IMR-90 (cell line): ENCODE measurements at regions not wholly inside any gene's neighbourhood (a gene's known extent, or its start where the extent isn't known, plus 50 kb on each side); places are given as distances from the start of the nearest gene placed in this dataset.

ENCODE experiments used
- ATAC-seq: fragments of 200-7000 bp; cut with Tn5 transposase; 2 replicates; pipeline ENCODE4 v1.9.1; 2020; ENCODE audit warnings: low read depth, mild to moderate bottlenecking, moderate library complexity
- BruUV-seq: library from RNA; stranded (reverse); fragments of 400-500 nt; replicated peaks from 2 replicates; lab custom pipeline; 2021; lab: Mats Ljungman, UMichigan
- CTCF ChIA-PET: fragments of 300-600 bp; formaldehyde crosslinking; extraction: SDS; loops from one replicate; lab custom pipeline; 2021; ENCODE audit warnings: antibody characterized with exemption; lab: Yijun Ruan, JAX
- POLR2A ChIA-PET: fragments of 300-600 bp; sonication (Branson Sonifier 250); formaldehyde crosslinking; loops from one replicate; lab custom pipeline; 2022; ENCODE audit warnings: antibody characterized with exemption; ENCODE audit not compliant: unreplicated experiment; lab: Charles Lee
- DNase-seq: peaks from one replicate; pipeline ENCODE4 v3.0.0; 2013
- H2AFZ ChIP-seq: replicated peaks from 2 replicates; pipeline ENCODE3; 2013; ENCODE audit warnings: low read length, mild to moderate bottlenecking; ENCODE audit not compliant: poor library complexity
- H2AK5ac ChIP-seq: 2 replicates; pipeline ENCODE4 v1.6.1; 2013; ENCODE audit warnings: low read depth, low read length, inconsistent platforms
- H2AK9ac ChIP-seq: replicated peaks from 2 replicates; pipeline ENCODE3; 2013; ENCODE audit warnings: mild to moderate bottlenecking, low read depth, low read length, moderate library complexity; ENCODE audit not compliant: poor library complexity
- H2BK120ac ChIP-seq: 2 replicates; pipeline ENCODE4 v1.6.1; 2013; ENCODE audit warnings: low read depth, low read length, inconsistent platforms
- H2BK15ac ChIP-seq: 3 replicates; pipeline ENCODE4 v1.6.1; 2013; ENCODE audit warnings: low read depth, low read length, inconsistent platforms
- H2BK20ac ChIP-seq: 2 replicates; pipeline ENCODE4 v1.6.1; 2013; ENCODE audit warnings: low read depth, mild to moderate bottlenecking, inconsistent platforms, low read length, moderate library complexity
- H2BK5ac ChIP-seq: 2 replicates; pipeline ENCODE4 v1.6.1; 2013; ENCODE audit warnings: mild to moderate bottlenecking, low read depth, low read length, inconsistent platforms; ENCODE audit not compliant: poor library complexity, severe bottlenecking
- H3K14ac ChIP-seq: replicated peaks from 2 replicates; pipeline ENCODE4 v1.6.1; 2013; ENCODE audit warnings: low read depth, low read length, inconsistent platforms
- H3K18ac ChIP-seq: 2 replicates; pipeline ENCODE4 v1.6.1; 2013; ENCODE audit warnings: low read depth, low read length, control low read depth
- H3K23ac ChIP-seq: 2 replicates; pipeline ENCODE4 v1.6.1; 2013; ENCODE audit warnings: low read depth, low read length, inconsistent platforms
- H3K27ac ChIP-seq: 2 replicates; pipeline ENCODE4 v1.5.1; 2013; ENCODE audit warnings: mild to moderate bottlenecking, control low read depth, low read length; ENCODE audit not compliant: insufficient read depth
- H3K27me3 ChIP-seq: 2 replicates; pipeline ENCODE4 v1.6.1; 2013; ENCODE audit warnings: low read length; ENCODE audit not compliant: control insufficient read depth, insufficient read depth
- H3K36me3 ChIP-seq: 2 replicates; pipeline ENCODE4 v1.6.1; 2013; ENCODE audit warnings: low read length, mixed read lengths; ENCODE audit not compliant: control insufficient read depth, insufficient read depth
- H3K4ac ChIP-seq: 2 replicates; pipeline ENCODE4 v1.6.1; 2013; ENCODE audit warnings: low read depth, low read length, inconsistent platforms
- H3K4me1 ChIP-seq: 2 replicates; pipeline ENCODE4 v1.6.1; 2013; ENCODE audit warnings: low read length, mixed read lengths; ENCODE audit not compliant: control insufficient read depth, insufficient read depth
- H3K4me2 ChIP-seq: 2 replicates; pipeline ENCODE4 v1.6.1; 2013; ENCODE audit warnings: low read depth, mild to moderate bottlenecking, control low read depth, low read length, moderate library complexity
- H3K4me3 ChIP-seq: 2 replicates; pipeline ENCODE4 v1.5.1; 2013; ENCODE audit warnings: low read depth, mild to moderate bottlenecking, control low read depth, low read length, moderate library complexity; ENCODE audit not compliant: insufficient read depth
- H3K56ac ChIP-seq: 2 replicates; pipeline ENCODE4 v1.6.1; 2013; ENCODE audit warnings: low read length, inconsistent platforms; ENCODE audit not compliant: insufficient read depth; ENCODE audit errors: extremely low read depth
- H3K79me1 ChIP-seq, 2 experiments: 2 replicates each; pipeline ENCODE4 v1.6.1; 2013; ENCODE audit warnings: low read length in 2 of 2, inconsistent platforms in 1 of 2, low read depth in 1 of 2
- H3K9ac ChIP-seq: 2 replicates; pipeline ENCODE4 v1.6.1; 2013; ENCODE audit warnings: low read depth, low read length, control low read depth
- H3K9me1 ChIP-seq: 2 replicates; pipeline ENCODE4 v1.6.1; 2013; ENCODE audit warnings: low read length, inconsistent platforms; ENCODE audit not compliant: insufficient read depth
- H3K9me3 ChIP-seq: 2 replicates; pipeline ENCODE4 v1.6.1; 2013; ENCODE audit warnings: low read length; ENCODE audit not compliant: control insufficient read depth, insufficient read depth
- H4K20me1 ChIP-seq: 2 replicates; pipeline ENCODE4 v1.6.1; 2013; ENCODE audit warnings: low read length, inconsistent platforms; ENCODE audit not compliant: insufficient read depth
- H4K5ac ChIP-seq: 2 replicates; pipeline ENCODE4 v1.6.1; 2013; ENCODE audit warnings: mild to moderate bottlenecking, low read depth, low read length, control low read depth
- H4K8ac ChIP-seq, 2 experiments: 2 replicates each; pipeline ENCODE4 v1.6.1; 2013; ENCODE audit warnings: low read depth in 2 of 2, low read length in 2 of 2, control low read depth in 1 of 2, inconsistent platforms in 1 of 2
- H4K91ac ChIP-seq: 2 replicates; pipeline ENCODE4 v1.6.1; 2013; ENCODE audit warnings: low read depth, low read length, inconsistent platforms; ENCODE audit not compliant: insufficient read depth
- POLR2A ChIP-seq: IDR thresholded peaks from 2 replicates; pipeline ENCODE4 v1.6.1; 2012; ENCODE audit warnings: mild to moderate bottlenecking, low read depth, low read length
- WGBS, 2 experiments: methylation state at CpG; one replicate each; pipeline versions ENCODE4 v1.1.5 to v1.1.7; 2013; ENCODE audit warnings: missing lambda C conversion rate in 2 of 2; ENCODE audit not compliant: insufficient read length in 1 of 2; ENCODE audit errors: extremely low coverage in 2 of 2; 5-methylcytosine and 5-hydroxymethylcytosine counted together
- dilution Hi-C: fragments of 300-500 bp; cut with HindIII; formaldehyde crosslinking; loops from one replicate; pipeline ENCODE4 v1.14.3; 2018; ENCODE audit warnings: low sequenced_read_pairs; ENCODE audit not compliant: unreplicated experiment
- in situ Hi-C: fragments of 300-500 bp; cut with MboI; formaldehyde crosslinking; loops from 3 replicates; pipeline ENCODE4 v1.14.3; 2019; ENCODE audit warnings: low sequenced_read_pairs, inconsistent platforms, mixed read lengths
- intact Hi-C: fragments of 100-400 bp; cut with micrococcal nuclease; formaldehyde crosslinking; loops from 2 replicates; pipeline ENCODE4 v1.10.0; 2022

DNA sequence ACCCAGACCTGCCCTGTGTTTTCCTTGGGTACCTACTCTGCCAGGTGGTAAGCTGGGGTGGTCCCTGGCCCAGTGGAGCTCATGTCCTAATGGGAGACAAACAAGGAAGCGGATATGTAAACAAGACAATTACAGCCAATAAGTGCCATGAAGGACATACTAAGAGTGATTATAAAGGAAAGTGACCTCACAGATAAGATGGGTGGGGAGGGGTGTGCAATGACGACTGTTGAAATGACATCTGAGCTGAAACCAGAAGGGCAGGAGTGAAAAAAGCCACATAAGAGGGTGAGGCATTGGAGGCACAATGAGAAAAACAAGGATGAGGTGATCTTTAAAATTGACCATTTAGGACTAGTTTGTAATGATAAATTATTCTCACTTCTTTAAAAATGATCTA lies 336.2 kb upstream of the IL12A start:
- BruUV-seq = no TSS peak
- POLR2A ChIA-PET = no interaction called here

More for the DNA sequence above, 336.2 kb upstream of the IL12A start:
- dilution Hi-C loops (no loop called here), in situ Hi-C loops (no loop called here), intact Hi-C loops (no loop called here)
- no peak overlapping the region for H3K18ac ChIP-seq
- no peak overlapping the region for H2BK5ac ChIP-seq
- no CpG with 5 or more reads among the region's 2 CpGs for WGBS, 2 experiments
- H3K9me3 ChIP-seq = no peaks in the 10 kb centered on the region
- no peaks in the 10 kb centered on the region for H3K36me3 ChIP-seq
- no peaks in the 10 kb centered on the region for H3K27me3 ChIP-seq
- ATAC-seq (no peak), DNase-seq (no peak)
- H3K4me2 ChIP-seq = no peak overlapping the region
- H4K8ac ChIP-seq = no peak overlapping the region
- CTCF ChIA-PET = no interaction called here
- no peaks in the 10 kb centered on the region for H3K4me1 ChIP-seq
- no peak overlapping the region for H2AK5ac ChIP-seq
- no peak overlapping the region for H2BK15ac ChIP-seq
- no peak overlapping the region for H3K56ac ChIP-seq
- H3K14ac ChIP-seq = no peak overlapping the region
- H3K4me3 ChIP-seq = no peak overlapping the region
- H3K27ac ChIP-seq = no peak overlapping the region
- H3K23ac ChIP-seq = no peak overlapping the region
- H4K5ac ChIP-seq = no peak overlapping the region
- peaks cover 3% of the 10 kb centered on the region for H3K9me1 ChIP-seq
- H4K20me1 ChIP-seq = no peaks in the 10 kb centered on the region
- H3K9ac ChIP-seq = no peak overlapping the region
- no peak for TF ChIP-seq POLR2A
- no peak overlapping the region for H3K4ac ChIP-seq
- H2AK9ac ChIP-seq = no peak overlapping the region
- no peak overlapping the region for H2BK120ac ChIP-seq
- H3K79me1 ChIP-seq = no peaks in the 10 kb centered on the region
- H2AFZ ChIP-seq = no peak overlapping the region
- H2BK20ac ChIP-seq = no peak overlapping the region
- H4K91ac ChIP-seq = no peak overlapping the region
